ENCODE measurements at regions not wholly inside any gene's neighbourhood (a gene's known extent, or its start where the extent isn't known, plus 50 kb on each side); places are given as distances from the start of the nearest gene placed in this dataset.

DNA sequence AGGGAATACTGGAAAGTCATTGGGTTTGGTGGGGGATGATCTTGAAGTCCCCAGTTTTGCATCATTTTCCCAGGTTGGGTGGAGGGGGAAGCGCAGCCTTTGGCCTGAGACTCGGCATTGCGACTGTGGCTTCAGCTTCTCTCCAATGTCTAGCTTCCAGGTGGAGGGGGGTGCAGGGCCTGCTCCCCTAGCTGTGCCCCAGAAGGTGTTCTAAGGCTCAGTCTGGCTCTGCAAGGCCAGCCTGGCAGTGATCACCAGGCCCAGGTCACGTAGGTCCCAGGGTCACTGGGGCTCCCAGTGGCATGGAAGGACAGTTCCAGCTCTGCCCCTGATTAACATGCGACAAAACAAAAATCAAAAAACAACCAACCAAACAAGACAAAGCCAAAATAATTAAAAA, 56.9 kb upstream of the HAAO start:
- TF ChIP-seq, protein P1, sequence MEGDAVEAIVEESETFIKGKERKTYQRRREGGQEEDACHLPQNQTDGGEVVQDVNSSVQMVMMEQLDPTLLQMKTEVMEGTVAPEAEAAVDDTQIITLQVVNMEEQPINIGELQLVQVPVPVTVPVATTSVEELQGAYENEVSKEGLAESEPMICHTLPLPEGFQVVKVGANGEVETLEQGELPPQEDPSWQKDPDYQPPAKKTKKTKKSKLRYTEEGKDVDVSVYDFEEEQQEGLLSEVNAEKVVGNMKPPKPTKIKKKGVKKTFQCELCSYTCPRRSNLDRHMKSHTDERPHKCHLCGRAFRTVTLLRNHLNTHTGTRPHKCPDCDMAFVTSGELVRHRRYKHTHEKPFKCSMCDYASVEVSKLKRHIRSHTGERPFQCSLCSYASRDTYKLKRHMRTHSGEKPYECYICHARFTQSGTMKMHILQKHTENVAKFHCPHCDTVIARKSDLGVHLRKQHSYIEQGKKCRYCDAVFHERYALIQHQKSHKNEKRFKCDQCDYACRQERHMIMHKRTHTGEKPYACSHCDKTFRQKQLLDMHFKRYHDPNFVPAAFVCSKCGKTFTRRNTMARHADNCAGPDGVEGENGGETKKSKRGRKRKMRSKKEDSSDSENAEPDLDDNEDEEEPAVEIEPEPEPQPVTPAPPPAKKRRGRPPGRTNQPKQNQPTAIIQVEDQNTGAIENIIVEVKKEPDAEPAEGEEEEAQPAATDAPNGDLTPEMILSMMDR (IDR thresholded peaks at IDR 0.05) = no peak
- Histone ChIP-seq H3K27ac (no peak overlapping the region), H3K4me3 (no peak overlapping the region), H3K4me1 (no peaks in the 10 kb centered on the region), H3K36me3 (no peaks in the 10 kb centered on the region), H3K9ac (ENCODE audit: low read depth in 2 of 2, low read length in 2 of 2) (no peak overlapping the region), H3K27me3 (no peaks in the 10 kb centered on the region), H3K9me3 (no peaks in the 10 kb centered on the region)
- no peak for DNase-seq
- intact Hi-C loops (cut with DNase I) = no loop called here

DNA sequence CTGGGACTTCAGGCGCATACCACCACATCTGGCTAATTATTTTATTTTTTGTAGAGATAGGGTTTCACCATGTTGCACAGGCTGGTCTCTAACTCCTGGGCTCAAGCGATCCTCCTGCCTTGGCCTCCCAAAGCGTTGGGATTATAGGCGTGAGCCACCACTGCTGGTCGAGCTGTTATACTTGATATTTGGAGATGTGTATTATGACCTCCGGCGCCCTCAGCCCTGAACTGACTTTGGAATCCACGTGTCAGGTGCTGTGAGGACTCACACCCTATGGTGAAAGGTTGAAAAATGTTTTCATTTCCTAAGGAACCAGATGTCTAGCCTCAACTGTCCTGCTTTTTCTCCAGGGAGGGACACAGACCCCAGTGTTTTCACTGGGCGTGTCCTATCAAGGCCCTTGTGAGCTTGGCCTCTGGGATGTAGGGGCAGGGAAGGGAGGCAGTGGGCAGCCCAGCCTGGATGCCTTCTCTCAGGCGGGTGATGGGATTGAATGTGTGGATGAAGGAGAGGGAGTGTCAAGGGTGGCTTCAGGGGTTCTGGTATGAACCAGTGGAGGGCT, 56.4 kb upstream of the HAAO start:
- intact Hi-C loops (cut with DNase I) = no loop called here
- no peak for DNase-seq
- H3K9ac ChIP-seq (ENCODE audit: low read depth in 2 of 2, low read length in 2 of 2) = no peak overlapping the region
- H3K36me3 ChIP-seq = no peaks in the 10 kb centered on the region
- no peak overlapping the region for H3K27ac ChIP-seq
- no peaks in the 10 kb centered on the region for H3K27me3 ChIP-seq
- no peaks in the 10 kb centered on the region for H3K4me1 ChIP-seq
- no peaks in the 10 kb centered on the region for H3K9me3 ChIP-seq
- TF ChIP-seq, protein P1 (IDR thresholded peaks at IDR 0.05) = no peak
- H3K4me3 ChIP-seq = no peak overlapping the region

DNA sequence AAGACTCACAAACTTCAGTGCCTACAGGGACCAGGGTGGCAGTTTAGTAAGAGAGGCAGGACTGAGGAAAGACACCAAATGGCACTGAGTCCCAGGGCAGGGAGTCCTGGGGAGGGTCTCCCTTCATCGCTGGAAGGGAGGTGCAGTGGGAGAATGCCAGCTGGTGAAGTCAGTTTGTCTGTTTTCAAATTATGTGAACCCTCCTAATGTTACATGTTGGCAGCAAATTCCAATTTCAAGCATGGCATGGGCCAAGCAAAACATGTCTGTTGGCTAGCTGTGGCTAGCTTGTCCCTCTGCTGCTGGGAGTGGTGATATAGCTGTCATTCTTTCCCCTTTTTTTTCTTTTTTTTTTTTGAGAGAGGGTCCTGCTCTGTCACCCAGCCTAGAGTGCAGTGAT, 55.9 kb upstream of the HAAO start:
- H3K27ac ChIP-seq = no peak overlapping the region
- H3K27me3 ChIP-seq = no peaks in the 10 kb centered on the region
- H3K9ac ChIP-seq (ENCODE audit: low read depth in 2 of 2, low read length in 2 of 2) = no peak overlapping the region
- intact Hi-C loops (cut with DNase I) = no loop called here
- no peaks in the 10 kb centered on the region for H3K36me3 ChIP-seq
- H3K4me1 ChIP-seq = no peaks in the 10 kb centered on the region
- TF ChIP-seq, protein P1 (IDR thresholded peaks at IDR 0.05) = no peak
- no peaks in the 10 kb centered on the region for H3K9me3 ChIP-seq
- H3K4me3 ChIP-seq = no peak overlapping the region
- DNase-seq = no peak

DNA sequence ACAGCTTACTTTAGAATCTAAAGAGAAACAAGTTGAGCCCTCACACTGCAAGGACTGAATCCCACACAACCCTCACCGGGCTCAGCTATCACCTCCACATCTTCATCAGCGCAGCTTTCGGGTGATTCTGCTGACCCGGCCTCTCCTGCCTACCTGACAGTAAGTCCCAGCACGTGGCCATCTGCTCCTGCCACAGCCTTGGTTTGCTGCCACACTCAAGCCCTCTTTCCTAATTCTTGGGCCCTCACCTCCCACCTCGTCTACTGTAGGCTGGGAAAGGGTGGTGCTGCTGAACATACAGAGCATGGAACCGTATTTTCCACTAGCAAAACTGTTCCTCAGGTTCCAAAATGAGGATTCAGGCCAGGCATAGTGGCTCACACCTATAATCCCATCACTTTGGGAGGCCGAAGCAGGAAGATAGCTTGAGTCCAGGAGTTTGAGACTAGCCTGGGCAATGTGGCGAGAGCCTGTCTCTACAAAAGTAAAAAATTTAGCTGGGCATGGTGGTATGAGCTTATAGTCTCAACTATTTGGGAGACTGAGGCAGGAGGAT, 55.3 kb upstream of the HAAO start:
- Histone ChIP-seq H3K9ac (ENCODE audit: low read depth in 2 of 2, low read length in 2 of 2) (no peak overlapping the region), H3K27ac (no peak overlapping the region), H3K27me3 (no peaks in the 10 kb centered on the region), H3K4me3 (no peak overlapping the region), H3K9me3 (no peaks in the 10 kb centered on the region), H3K36me3 (no peaks in the 10 kb centered on the region), H3K4me1 (no peaks in the 10 kb centered on the region)
- DNase-seq = no peak
- TF ChIP-seq, protein P1 (IDR thresholded peaks at IDR 0.05) = no peak
- intact Hi-C loops (cut with DNase I) = no loop called here

DNA sequence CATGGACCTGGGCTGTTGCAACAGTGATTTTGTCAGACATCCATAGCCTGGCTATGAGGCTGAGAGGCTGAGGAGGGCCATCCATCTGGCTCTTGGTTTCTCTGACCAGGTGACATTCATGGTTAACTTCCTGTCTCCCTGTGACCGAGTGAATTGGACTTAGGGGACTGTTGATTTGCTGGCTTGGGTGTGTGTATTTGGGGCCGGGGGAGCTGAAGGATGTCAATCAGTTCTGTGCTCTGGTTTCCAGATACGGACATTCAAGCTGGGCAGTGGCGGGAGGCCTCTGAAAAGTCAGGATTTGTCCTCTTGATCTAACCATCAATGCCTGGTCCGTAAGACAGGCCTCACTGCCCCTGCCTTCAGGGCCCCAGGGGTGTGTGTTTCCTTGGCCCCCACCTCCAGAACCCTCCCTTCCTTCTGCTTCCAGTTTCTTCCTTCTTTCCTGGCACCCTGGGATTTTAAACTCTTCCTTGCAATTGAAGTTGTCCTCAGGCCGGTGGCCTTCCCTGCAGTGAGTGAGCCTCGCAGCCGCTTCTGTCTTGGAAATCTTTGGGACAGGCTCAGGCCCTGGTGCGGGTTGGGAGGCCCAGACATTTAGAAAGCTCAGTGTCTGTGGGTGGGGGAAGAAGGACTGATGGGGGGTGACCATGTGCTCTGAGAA, 54.7 kb upstream of the HAAO start:
- Histone ChIP-seq H3K4me3 (no peak overlapping the region), H3K9ac (ENCODE audit: low read depth in 2 of 2, low read length in 2 of 2) (no peak overlapping the region), H3K9me3 (no peaks in the 10 kb centered on the region), H3K27ac (no peak overlapping the region), H3K36me3 (no peaks in the 10 kb centered on the region), H3K27me3 (no peaks in the 10 kb centered on the region), H3K4me1 (no peaks in the 10 kb centered on the region)
- TF ChIP-seq, protein P1 (IDR thresholded peaks at IDR 0.05) = no peak
- intact Hi-C loops (cut with DNase I) = no loop called here
- no peak for DNase-seq
